GM18505 (cell line): ENCODE measurements at regions not wholly inside any gene's neighbourhood (a gene's known extent, or its start where the extent isn't known, plus 50 kb on each side); places are given as distances from the start of the nearest gene placed in this dataset.

Source experiments
- ATAC-seq: cut with Tn5 transposase; IDR thresholded peaks from one replicate; pipeline ENCODE4 v1.9.1; 2021; ENCODE audit not compliant: unreplicated experiment
- POLR2A ChIP-seq: IDR thresholded peaks from 4 replicates; pipeline ENCODE4 v1.6.1; 2011; ENCODE audit warnings: borderline replicate concordance; ENCODE audit not compliant: insufficient read depth, insufficient read length; ENCODE audit errors: extremely low read depth

- ATAC-seq = no peak
- no peak for TF ChIP-seq POLR2A
Measured at GRCh38 chr4:43754566-43754965, 694.0 kb downstream of the KCTD8 start.

DNA sequence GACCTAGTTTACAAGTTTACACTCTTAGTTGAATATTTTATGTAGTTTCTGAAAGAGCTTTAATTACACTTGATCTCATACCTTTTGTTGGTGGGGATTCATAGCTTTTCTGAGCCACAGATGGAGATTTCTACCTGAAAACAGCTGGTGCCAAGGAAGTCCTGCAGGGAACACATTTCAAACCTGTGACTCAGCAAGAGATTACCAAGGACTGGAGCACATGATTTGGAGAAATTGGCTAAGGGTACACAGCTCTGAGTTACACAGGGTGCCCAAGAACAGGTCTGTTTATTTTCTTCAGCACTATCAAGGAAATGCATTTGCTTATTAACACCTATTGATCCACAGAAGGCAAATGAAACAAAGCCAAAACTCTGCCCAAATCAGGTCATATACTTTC is 691.5 kb downstream of the KCTD8 start:
- ATAC-seq = no peak
- TF ChIP-seq POLR2A = no peak

- TF ChIP-seq POLR2A = no peak
- no peak for ATAC-seq
Measured at GRCh38 chr4:43758836-43759235, 689.8 kb downstream of the KCTD8 start.

- ATAC-seq = peak; percentile 74
- peak; percentile 29 for TF ChIP-seq POLR2A
Measured at GRCh38 chr4:43763029-43763610, 685.5 kb downstream of the KCTD8 start.

DNA sequence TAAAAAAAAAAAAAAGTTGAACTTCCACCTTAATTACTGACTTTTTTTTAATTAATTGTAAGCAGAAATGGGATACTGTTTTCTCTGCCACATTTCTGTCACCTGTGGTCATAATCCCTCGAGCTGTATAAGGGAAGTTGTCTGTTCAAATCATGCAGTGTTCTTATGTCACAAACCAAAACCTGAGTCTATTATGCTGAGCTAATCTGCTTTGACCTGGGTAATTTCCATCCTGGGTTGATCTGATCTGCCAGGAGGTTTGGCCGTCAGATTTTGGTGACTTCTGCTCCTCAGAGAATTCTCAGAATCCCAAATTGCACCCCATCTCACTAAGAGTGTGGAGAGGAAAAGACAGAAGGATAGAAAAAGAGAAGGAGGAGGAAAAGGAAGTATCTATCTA is 683.1 kb downstream of the KCTD8 start:
- ATAC-seq = no peak
- no peak for TF ChIP-seq POLR2A

GRCh38 chr4:43766648-43767047 is 682.0 kb downstream of the KCTD8 start:
- peak; percentile 55 for ATAC-seq
- no peak for TF ChIP-seq POLR2A

- TF ChIP-seq POLR2A = no peak
- ATAC-seq = no peak
Measured at GRCh38 chr4:43776371-43776770, 672.2 kb downstream of the KCTD8 start.

DNA sequence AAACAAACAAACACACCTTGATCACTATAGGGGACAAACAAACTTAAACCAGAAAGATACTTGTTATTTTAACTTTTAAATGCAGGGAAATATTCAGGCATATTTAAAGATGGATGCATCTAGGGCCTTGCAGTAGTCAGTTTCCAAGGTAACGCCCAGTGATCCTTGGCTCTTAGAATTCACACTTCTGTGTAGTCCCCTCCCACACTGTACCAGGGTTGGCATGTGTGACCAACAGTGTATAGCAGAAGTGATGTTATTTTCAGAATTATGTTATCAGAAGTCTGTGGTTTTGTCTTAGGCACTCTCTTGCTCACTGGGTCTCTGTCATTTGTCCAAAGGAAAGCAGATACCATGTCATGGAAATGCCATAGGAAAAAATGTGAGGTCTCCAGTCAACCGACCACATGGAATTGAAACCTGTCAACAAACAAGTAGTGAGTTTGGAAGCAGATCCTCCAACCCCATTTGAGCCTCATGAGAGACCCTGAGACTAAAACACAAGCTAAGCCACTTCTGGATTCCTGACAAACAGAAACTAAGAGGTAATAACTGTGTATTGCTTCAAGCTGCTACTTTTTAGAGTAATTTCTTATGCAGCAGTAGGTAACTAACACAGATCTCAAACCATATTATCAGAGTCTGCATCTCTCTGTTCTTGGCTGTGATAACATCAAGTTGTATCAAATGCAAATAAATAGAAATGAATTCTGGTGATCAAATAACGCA is 670.3 kb downstream of the KCTD8 start:
- no peak for TF ChIP-seq POLR2A
- ATAC-seq = peak; percentile 75

DNA sequence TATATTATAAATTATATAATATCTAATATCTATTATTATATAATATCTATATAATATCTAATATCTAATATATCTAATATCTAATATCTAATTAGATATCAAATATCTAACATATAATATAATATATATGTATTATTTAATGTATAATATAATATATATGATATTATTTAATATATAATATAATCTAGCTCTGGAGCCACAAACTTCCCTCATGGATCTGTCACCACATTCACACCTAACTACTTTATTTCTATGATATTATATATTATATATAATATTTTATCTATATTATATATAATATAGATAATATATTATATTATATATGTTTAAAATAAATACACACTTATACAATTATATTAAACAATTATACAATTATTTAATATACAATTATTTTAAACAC is 667.5 kb downstream of the KCTD8 start:
- ATAC-seq = no peak
- TF ChIP-seq POLR2A = no peak

- ATAC-seq = no peak
Measured at GRCh38 chr4:43782391-43782790, 666.2 kb downstream of the KCTD8 start.

DNA sequence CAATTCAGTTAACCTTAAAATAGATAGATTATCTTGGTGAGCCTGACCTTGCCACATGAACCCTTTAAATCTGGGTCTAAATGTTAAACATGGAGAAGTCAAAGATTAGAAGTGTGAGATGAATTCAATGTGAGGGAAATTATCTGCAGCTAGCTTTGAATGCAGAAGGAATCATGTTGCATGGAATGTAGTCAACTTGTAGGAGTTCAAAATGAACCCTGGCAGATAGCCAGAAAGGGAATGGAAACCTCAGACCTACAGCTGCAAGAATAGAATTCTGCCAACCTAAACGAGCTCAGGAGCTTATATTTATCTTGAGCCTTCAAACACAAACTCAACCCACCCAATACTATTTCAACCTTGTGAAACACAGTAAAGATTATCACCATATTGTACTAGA is 632.5 kb downstream of the KCTD8 start:
- no peak for ATAC-seq
- TF ChIP-seq POLR2A = no peak

More at GRCh38 chr4:43782391-43782790, 666.2 kb downstream of the KCTD8 start:
- no peak for TF ChIP-seq POLR2A

DNA sequence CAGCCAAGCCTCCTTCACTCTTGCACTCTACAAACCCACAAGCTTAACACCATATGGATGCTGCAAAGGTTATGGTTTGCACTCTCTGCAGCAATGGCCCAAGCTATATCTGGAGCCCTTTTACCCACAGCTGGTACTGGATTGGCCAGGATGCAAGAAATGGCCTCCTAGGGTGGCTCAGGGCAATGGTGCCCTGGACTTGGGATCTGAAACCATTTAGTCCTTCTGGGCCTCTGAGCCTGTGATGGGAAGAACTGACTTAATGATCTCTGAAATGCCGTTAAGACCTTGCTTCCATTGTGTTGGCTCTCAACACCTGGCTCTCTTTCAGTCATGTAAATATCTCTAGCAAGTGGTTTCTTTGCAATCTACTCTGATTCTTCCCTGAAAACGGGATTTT is 626.0 kb downstream of the KCTD8 start:
- TF ChIP-seq POLR2A = no peak
- ATAC-seq = no peak

GRCh38 chr4:43835869-43836268 is 612.7 kb downstream of the KCTD8 start:
- no peak for TF ChIP-seq POLR2A
- ATAC-seq = no peak

DNA sequence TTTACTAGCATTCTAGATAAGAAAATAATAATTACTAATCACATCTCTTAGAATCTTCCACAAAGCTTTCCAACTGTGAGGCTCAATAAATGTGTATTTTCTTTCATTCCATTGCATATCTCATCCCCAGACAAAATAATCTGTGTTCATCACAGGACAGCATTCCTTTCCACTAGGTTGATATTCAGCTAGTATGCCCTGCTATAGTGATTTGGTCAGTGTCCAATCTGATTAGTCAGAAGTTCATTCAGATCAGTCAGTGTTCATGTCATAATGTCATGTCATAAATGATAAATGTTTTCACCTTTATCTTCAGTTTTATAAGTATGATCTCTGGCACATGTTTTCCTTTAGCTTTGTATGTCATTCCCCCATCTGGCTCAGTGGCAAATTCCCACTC is 611.4 kb downstream of the KCTD8 start:
- TF ChIP-seq POLR2A = no peak
- ATAC-seq = no peak

- ATAC-seq = no peak
Measured at GRCh38 chr4:43837604-43838003, 611.0 kb downstream of the KCTD8 start.

DNA sequence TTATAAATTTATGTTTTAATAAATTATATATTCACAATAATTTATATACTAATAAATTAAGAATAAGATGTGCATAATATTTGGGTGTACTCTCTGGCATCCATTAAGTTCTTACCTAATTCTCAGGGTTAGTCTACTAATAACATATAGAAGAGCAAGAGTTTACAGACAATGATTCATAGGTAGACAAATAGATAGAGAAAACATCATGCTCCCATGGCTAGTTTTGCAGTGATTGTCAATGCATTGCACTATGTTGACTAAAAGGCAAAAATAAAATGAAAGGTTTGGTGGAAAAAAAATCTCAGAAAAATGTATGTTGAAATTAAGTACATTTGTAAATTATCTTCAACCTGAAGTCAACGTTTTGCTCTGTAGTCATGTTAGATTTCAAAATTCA is 606.0 kb downstream of the KCTD8 start:
- TF ChIP-seq POLR2A = no peak
- no peak for ATAC-seq

More at GRCh38 chr4:43837604-43838003, 611.0 kb downstream of the KCTD8 start:
- no peak for TF ChIP-seq POLR2A

- TF ChIP-seq POLR2A = no peak
- ATAC-seq = no peak
Measured at GRCh38 chr4:43843501-43843900, 605.1 kb downstream of the KCTD8 start.
